ENCODE measurements at regions not wholly inside any gene's neighbourhood (a gene's known extent, or its start where the extent isn't known, plus 50 kb on each side); places are given as distances from the start of the nearest gene placed in this dataset.

GRCh38 chr7:35398518-35398917 lies 144.6 kb upstream of the TBX20 start:
- WGBS, 3 donors: 51 to 64% (median 61%) methylated on average over 4 of the region's 4 CpGs
- TF ChIP-seq CTCF (IDR thresholded peaks at IDR 0.05) (no peak), POLR2A (IDR thresholded peaks at IDR 0.05) (no peak), EP300 (IDR thresholded peaks at IDR 0.05) (no peak)

GRCh38 chr7:35390146-35390545 lies 136.2 kb upstream of the TBX20 start:
- H3K4me3 ChIP-seq: no peak overlapping the region
- intact Hi-C loops (cut with DNase I): loop anchor here in 1 of 4 donors (5.0 kb wide), 1 partner anchor 1088 kb away; no protein-coding TSS in a partner anchor
- no peak for TF ChIP-seq EP300 (IDR thresholded peaks at IDR 0.05)
- TF ChIP-seq POLR2A (IDR thresholded peaks at IDR 0.05): no peak
- no peak for TF ChIP-seq CTCF (IDR thresholded peaks at IDR 0.05)
- H3K36me3 ChIP-seq: no peaks in the 10 kb centered on the region
- no peak overlapping the region for H3K27ac ChIP-seq
- 82 to 95% (median 90%) methylated on average over 5 of the region's 5 CpGs for WGBS, 3 donors
- no peaks in the 10 kb centered on the region for H3K4me1 ChIP-seq (ENCODE audit: insufficient read depth)
- DNase-seq: no peak
- no peaks in the 10 kb centered on the region for H3K27me3 ChIP-seq
- no peaks in the 10 kb centered on the region for H3K9me3 ChIP-seq

More at GRCh38 chr7:35398518-35398917, 144.6 kb upstream of the TBX20 start:
- DNase-seq: no peak
- H3K27me3 ChIP-seq: no peaks in the 10 kb centered on the region
- intact Hi-C loops (cut with DNase I): no loop called here
- no peaks in the 10 kb centered on the region for H3K36me3 ChIP-seq
- no peaks in the 10 kb centered on the region for H3K9me3 ChIP-seq
- no peak overlapping the region for H3K27ac ChIP-seq
- no peaks in the 10 kb centered on the region for H3K4me1 ChIP-seq (ENCODE audit: insufficient read depth)
- no peak overlapping the region for H3K4me3 ChIP-seq

- H3K27me3 ChIP-seq: no peaks in the 10 kb centered on the region
Measured at GRCh38 chr7:35389636-35390035, 135.7 kb upstream of the TBX20 start.

GRCh38 chr7:35386816-35387706 lies 133.2 kb upstream of the TBX20 start:
- TF ChIP-seq POLR2A (IDR thresholded peaks at IDR 0.05): no peak
- TF ChIP-seq CTCF (IDR thresholded peaks at IDR 0.05): no peak
- TF ChIP-seq EP300 (IDR thresholded peaks at IDR 0.05): no peak
- intact Hi-C loops (cut with DNase I): no loop called here
- Histone ChIP-seq H3K4me1 (ENCODE audit: insufficient read depth) (no peaks in the 10 kb centered on the region), H3K36me3 (no peaks in the 10 kb centered on the region), H3K27me3 (peaks cover 2% of the 10 kb centered on the region), H3K9me3 (no peaks in the 10 kb centered on the region), H3K27ac (no peak overlapping the region), H3K4me3 (no peak overlapping the region)
- DNase-seq: no peak
- WGBS, 3 donors: 31 to 51% (median 34%) methylated on average over 12 of the region's 12 CpGs

More at GRCh38 chr7:35389636-35390035, 135.7 kb upstream of the TBX20 start:
- H3K4me1 ChIP-seq (ENCODE audit: insufficient read depth): no peaks in the 10 kb centered on the region
- DNase-seq: no peak
- no peaks in the 10 kb centered on the region for H3K36me3 ChIP-seq
- intact Hi-C loops (cut with DNase I): loop anchor here in 1 of 4 donors (5.0 kb wide), 1 partner anchor 1087 kb away; no protein-coding TSS in a partner anchor
- no peak overlapping the region for H3K27ac ChIP-seq
- WGBS, 3 donors: 88 to 91% (median 89%) methylated on average over 3 of the region's 3 CpGs
- TF ChIP-seq EP300 (IDR thresholded peaks at IDR 0.05) (no peak), CTCF (IDR thresholded peaks at IDR 0.05) (no peak), POLR2A (IDR thresholded peaks at IDR 0.05) (no peak)
- no peak overlapping the region for H3K4me3 ChIP-seq
- no peaks in the 10 kb centered on the region for H3K9me3 ChIP-seq
